ENCODE measurements at regions not wholly inside any gene's neighbourhood (a gene's known extent, or its start where the extent isn't known, plus 50 kb on each side); places are given as distances from the start of the nearest gene placed in this dataset.

DNA sequence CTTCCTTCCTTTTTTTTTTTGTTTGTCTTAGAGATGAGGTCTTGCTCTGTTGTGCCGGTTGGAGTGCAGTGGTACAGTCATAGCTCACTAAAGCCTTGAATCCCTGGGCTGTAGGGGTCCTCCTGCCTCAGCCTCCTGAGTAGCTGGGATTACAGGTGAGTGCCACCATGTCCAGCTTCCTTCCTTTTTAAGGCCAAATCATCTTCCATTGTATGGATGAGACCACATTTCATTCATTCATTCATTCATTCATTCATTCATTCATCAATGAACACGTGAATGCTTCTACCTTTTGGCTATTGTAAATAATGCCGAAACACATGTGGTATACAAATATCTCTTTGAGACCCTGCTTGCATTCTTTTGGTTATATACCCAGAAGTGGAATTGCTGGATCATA, 60.0 kb upstream of the BAIAP2L1 start:
- no peak overlapping the region for H3K18ac ChIP-seq (ENCODE audit: low read length)
- H3K4me3 ChIP-seq (ENCODE audit: low read length): no peak overlapping the region
- H3K56ac ChIP-seq (ENCODE audit: low read length): no peak overlapping the region
- no peak for DNase-seq
- H3K4me1 ChIP-seq (ENCODE audit: control insufficient read depth, low read depth, low read length): no peaks in the 10 kb centered on the region
- H3K79me1 ChIP-seq (ENCODE audit: low read length): no peaks in the 10 kb centered on the region
- H3K27ac ChIP-seq (ENCODE audit: low read depth, low read length): no peak overlapping the region
- H3K27me3 ChIP-seq (ENCODE audit: insufficient read depth, low read length, poor library complexity): no peaks in the 10 kb centered on the region
- WGBS (ENCODE audit: extremely low coverage, insufficient coverage, low lambda C conversion rate): no CpG with 5 or more reads among the region's 3 CpGs
- H3K4me2 ChIP-seq (ENCODE audit: low read length): no peak overlapping the region
- H3K4ac ChIP-seq (ENCODE audit: low read depth, low read length): no peak overlapping the region
- no peak overlapping the region for H3K9ac ChIP-seq (ENCODE audit: low read length)
- no peaks in the 10 kb centered on the region for H3K36me3 ChIP-seq (ENCODE audit: control insufficient read depth, insufficient read depth, low read length)
- no peak overlapping the region for H2BK15ac ChIP-seq (replicated peaks; ENCODE audit: low read depth)
- no peak overlapping the region for H2BK120ac ChIP-seq (ENCODE audit: low read depth, low read length)
- no peak overlapping the region for H4K5ac ChIP-seq (ENCODE audit: low read length)
- no peak overlapping the region for H3K23ac ChIP-seq (ENCODE audit: low read length)
- H3K79me2 ChIP-seq (ENCODE audit: control insufficient read depth, insufficient read depth, low read length): no peaks in the 10 kb centered on the region
- H2BK5ac ChIP-seq (ENCODE audit: low read length): no peak overlapping the region
- no peak overlapping the region for H4K8ac ChIP-seq (ENCODE audit: low read depth, low read length)
- H2AK5ac ChIP-seq (ENCODE audit: low read length): no peak overlapping the region

DNA sequence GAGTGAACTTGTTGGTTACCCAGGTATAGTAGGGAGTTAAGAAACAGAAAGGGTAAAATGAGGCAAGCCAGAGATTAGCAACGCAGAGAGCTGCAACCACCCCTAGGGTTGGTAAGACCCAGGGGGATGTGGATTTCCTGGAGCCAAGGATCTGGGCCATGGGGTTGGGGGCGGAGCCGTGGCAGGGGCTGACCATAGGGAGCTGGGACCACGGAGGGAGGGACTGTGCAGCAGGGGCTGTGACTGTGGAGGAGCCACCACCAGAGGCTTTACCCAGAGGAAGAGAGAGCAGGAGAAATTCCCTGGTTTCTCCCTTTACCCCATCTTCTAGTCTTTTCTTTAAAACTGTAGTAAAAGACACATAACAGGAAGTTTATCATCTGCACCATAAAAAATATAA, 58.6 kb upstream of the BAIAP2L1 start:
- no peak overlapping the region for H3K56ac ChIP-seq (ENCODE audit: low read length)
- H3K4me3 ChIP-seq (ENCODE audit: low read length): no peak overlapping the region
- no peak overlapping the region for H4K5ac ChIP-seq (ENCODE audit: low read length)
- no peaks in the 10 kb centered on the region for H3K4me1 ChIP-seq (ENCODE audit: control insufficient read depth, low read depth, low read length)
- no peak overlapping the region for H3K9ac ChIP-seq (ENCODE audit: low read length)
- H2BK15ac ChIP-seq (replicated peaks; ENCODE audit: low read depth): no peak overlapping the region
- H3K36me3 ChIP-seq (ENCODE audit: control insufficient read depth, insufficient read depth, low read length): no peaks in the 10 kb centered on the region
- no peak overlapping the region for H3K18ac ChIP-seq (ENCODE audit: low read length)
- no peaks in the 10 kb centered on the region for H3K79me2 ChIP-seq (ENCODE audit: control insufficient read depth, insufficient read depth, low read length)
- no peak overlapping the region for H2BK120ac ChIP-seq (ENCODE audit: low read depth, low read length)
- H3K27me3 ChIP-seq (ENCODE audit: insufficient read depth, low read length, poor library complexity): no peaks in the 10 kb centered on the region
- H2BK5ac ChIP-seq (ENCODE audit: low read length): no peak overlapping the region
- H3K79me1 ChIP-seq (ENCODE audit: low read length): no peaks in the 10 kb centered on the region
- H4K8ac ChIP-seq (ENCODE audit: low read depth, low read length): no peak overlapping the region
- no CpG with 5 or more reads among the region's 4 CpGs for WGBS (ENCODE audit: extremely low coverage, insufficient coverage, low lambda C conversion rate)
- H3K4ac ChIP-seq (ENCODE audit: low read depth, low read length): no peak overlapping the region
- H3K27ac ChIP-seq (ENCODE audit: low read depth, low read length): no peak overlapping the region
- no peak overlapping the region for H2AK5ac ChIP-seq (ENCODE audit: low read length)
- no peak overlapping the region for H3K23ac ChIP-seq (ENCODE audit: low read length)
- no peak for DNase-seq
- H3K4me2 ChIP-seq (ENCODE audit: low read length): no peak overlapping the region

DNA sequence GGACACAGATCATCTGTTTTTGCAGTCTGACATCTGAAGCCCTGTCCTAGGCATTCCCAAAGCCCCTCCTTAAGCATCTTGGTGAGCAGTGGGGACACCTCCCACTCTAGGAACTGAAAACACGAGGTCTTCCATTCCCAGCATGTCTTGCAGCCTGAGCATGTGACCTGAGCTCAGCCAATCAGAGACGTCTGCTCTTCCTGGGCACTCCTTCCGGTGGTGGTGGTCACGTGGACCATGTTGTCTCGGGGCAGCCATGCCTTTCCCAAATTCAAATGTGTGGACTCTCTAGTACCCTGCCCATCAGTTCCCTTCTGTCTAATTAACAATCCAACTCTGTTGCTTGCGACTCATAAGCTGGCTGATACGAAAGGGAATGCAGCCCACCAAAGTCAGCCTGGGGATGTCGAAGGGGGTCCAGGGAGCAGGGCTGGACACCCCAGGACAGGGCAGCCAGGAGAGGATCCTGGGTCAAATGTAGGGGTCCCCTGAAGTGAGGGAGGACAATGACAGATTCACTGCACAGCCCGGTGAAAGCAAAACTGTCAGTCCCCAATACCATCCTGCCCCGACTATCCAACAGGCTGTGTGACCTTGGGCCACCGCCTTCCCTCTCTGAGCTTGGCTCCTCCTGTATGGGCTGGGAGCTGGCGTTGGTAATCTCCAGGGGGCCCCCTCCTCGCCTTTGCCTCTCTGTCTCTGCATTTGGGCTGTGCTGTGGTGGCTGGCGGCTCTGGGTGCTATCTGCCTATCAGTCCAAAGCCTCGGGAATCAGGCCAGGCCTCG, 57.4 kb upstream of the BAIAP2L1 start:
- Histone ChIP-seq H3K4me2 (ENCODE audit: low read length) (no peak overlapping the region), H3K4me3 (ENCODE audit: low read length) (no peak overlapping the region), H3K36me3 (ENCODE audit: control insufficient read depth, insufficient read depth, low read length) (no peaks in the 10 kb centered on the region), H3K4ac (ENCODE audit: low read depth, low read length) (no peak overlapping the region), H3K4me1 (ENCODE audit: control insufficient read depth, low read depth, low read length) (no peaks in the 10 kb centered on the region), H2BK5ac (ENCODE audit: low read length) (no peak overlapping the region), H4K5ac (ENCODE audit: low read length) (no peak overlapping the region), H3K79me2 (ENCODE audit: control insufficient read depth, insufficient read depth, low read length) (no peaks in the 10 kb centered on the region), H3K79me1 (ENCODE audit: low read length) (no peaks in the 10 kb centered on the region), H3K27me3 (ENCODE audit: insufficient read depth, low read length, poor library complexity) (no peaks in the 10 kb centered on the region), H4K8ac (ENCODE audit: low read depth, low read length) (no peak overlapping the region), H3K56ac (ENCODE audit: low read length) (no peak overlapping the region), H2BK15ac (replicated peaks; ENCODE audit: low read depth) (no peak overlapping the region), H3K9ac (ENCODE audit: low read length) (no peak overlapping the region), H2BK120ac (ENCODE audit: low read depth, low read length) (no peak overlapping the region), H2AK5ac (ENCODE audit: low read length) (no peak overlapping the region), H3K23ac (ENCODE audit: low read length) (no peak overlapping the region), H3K18ac (ENCODE audit: low read length) (no peak overlapping the region), H3K27ac (ENCODE audit: low read depth, low read length) (no peak overlapping the region)
- no CpG with 5 or more reads among the region's 16 CpGs for WGBS (ENCODE audit: extremely low coverage, insufficient coverage, low lambda C conversion rate)
- DNase-seq: no peak

DNA sequence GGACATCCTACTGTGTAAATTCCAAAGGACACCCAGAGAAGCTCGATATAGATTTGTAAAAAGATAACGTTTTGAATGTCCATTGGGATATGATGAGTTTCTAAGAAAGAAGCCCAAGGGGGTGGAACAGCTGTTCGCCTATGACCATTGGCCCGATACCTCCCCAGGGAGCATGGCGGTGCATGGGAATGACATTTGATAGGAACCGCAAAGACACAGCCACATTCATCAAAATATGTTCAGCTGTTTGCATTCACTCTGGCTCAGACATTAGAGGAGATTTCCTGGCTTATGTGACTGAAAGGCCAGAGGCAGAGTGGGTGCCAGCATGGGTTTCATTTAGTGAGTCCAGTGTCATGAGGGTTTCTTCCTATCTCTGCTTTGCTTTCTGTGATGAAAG, 56.0 kb upstream of the BAIAP2L1 start:
- no peak overlapping the region for H2BK120ac ChIP-seq (ENCODE audit: low read depth, low read length)
- no peaks in the 10 kb centered on the region for H3K79me2 ChIP-seq (ENCODE audit: control insufficient read depth, insufficient read depth, low read length)
- no peak overlapping the region for H3K23ac ChIP-seq (ENCODE audit: low read length)
- H3K18ac ChIP-seq (ENCODE audit: low read length): no peak overlapping the region
- H3K27me3 ChIP-seq (ENCODE audit: insufficient read depth, low read length, poor library complexity): no peaks in the 10 kb centered on the region
- H3K36me3 ChIP-seq (ENCODE audit: control insufficient read depth, insufficient read depth, low read length): no peaks in the 10 kb centered on the region
- H4K5ac ChIP-seq (ENCODE audit: low read length): no peak overlapping the region
- no peak overlapping the region for H2BK5ac ChIP-seq (ENCODE audit: low read length)
- no peak overlapping the region for H3K56ac ChIP-seq (ENCODE audit: low read length)
- H2AK5ac ChIP-seq (ENCODE audit: low read length): no peak overlapping the region
- H3K4ac ChIP-seq (ENCODE audit: low read depth, low read length): no peak overlapping the region
- no peak for DNase-seq
- no peak overlapping the region for H4K8ac ChIP-seq (ENCODE audit: low read depth, low read length)
- H3K9ac ChIP-seq (ENCODE audit: low read length): no peak overlapping the region
- H3K79me1 ChIP-seq (ENCODE audit: low read length): no peaks in the 10 kb centered on the region
- no peaks in the 10 kb centered on the region for H3K4me1 ChIP-seq (ENCODE audit: control insufficient read depth, low read depth, low read length)
- H3K27ac ChIP-seq (ENCODE audit: low read depth, low read length): no peak overlapping the region
- WGBS (ENCODE audit: extremely low coverage, insufficient coverage, low lambda C conversion rate): no CpG with 5 or more reads among the region's 6 CpGs
- H3K4me2 ChIP-seq (ENCODE audit: low read length): no peak overlapping the region
- H2BK15ac ChIP-seq (replicated peaks; ENCODE audit: low read depth): no peak overlapping the region
- H3K4me3 ChIP-seq (ENCODE audit: low read length): no peak overlapping the region

DNA sequence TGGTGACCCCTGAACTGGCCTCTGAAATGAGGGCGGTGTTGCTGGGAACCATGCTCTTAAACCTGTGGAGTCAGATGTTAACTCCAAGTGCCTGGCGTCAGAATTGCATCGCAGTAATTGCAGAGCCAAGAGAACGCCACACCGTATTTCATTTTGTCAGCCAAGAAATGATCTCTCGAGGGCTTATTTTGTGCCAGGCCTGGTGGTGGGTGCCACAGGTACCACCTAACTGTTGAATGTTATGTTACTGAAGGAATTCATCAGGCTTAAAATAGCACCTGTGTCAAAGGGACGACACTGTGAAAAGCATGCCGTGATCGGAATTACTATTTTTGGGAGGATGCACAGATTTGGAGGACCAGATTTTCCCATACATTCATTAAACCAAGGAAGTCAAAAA, 51.9 kb upstream of the BAIAP2L1 start:
- Histone ChIP-seq H2BK15ac (replicated peaks; ENCODE audit: low read depth) (no peak overlapping the region), H2AK5ac (ENCODE audit: low read length) (no peak overlapping the region), H2BK5ac (ENCODE audit: low read length) (no peak overlapping the region), H3K79me1 (ENCODE audit: low read length) (no peaks in the 10 kb centered on the region), H3K23ac (ENCODE audit: low read length) (no peak overlapping the region), H2BK120ac (ENCODE audit: low read depth, low read length) (no peak overlapping the region), H3K56ac (ENCODE audit: low read length) (no peak overlapping the region), H3K4ac (ENCODE audit: low read depth, low read length) (no peak overlapping the region), H4K5ac (ENCODE audit: low read length) (no peak overlapping the region), H3K4me3 (ENCODE audit: low read length) (no peak overlapping the region), H3K36me3 (ENCODE audit: control insufficient read depth, insufficient read depth, low read length) (no peaks in the 10 kb centered on the region), H3K79me2 (ENCODE audit: control insufficient read depth, insufficient read depth, low read length) (no peaks in the 10 kb centered on the region), H3K9ac (ENCODE audit: low read length) (no peak overlapping the region), H3K4me1 (ENCODE audit: control insufficient read depth, low read depth, low read length) (no peaks in the 10 kb centered on the region), H3K18ac (ENCODE audit: low read length) (no peak overlapping the region), H4K8ac (ENCODE audit: low read depth, low read length) (no peak overlapping the region), H3K27ac (ENCODE audit: low read depth, low read length) (no peak overlapping the region), H3K4me2 (ENCODE audit: low read length) (no peak overlapping the region), H3K27me3 (ENCODE audit: insufficient read depth, low read length, poor library complexity) (no peaks in the 10 kb centered on the region)
- no CpG with 5 or more reads among the region's 9 CpGs for WGBS (ENCODE audit: extremely low coverage, insufficient coverage, low lambda C conversion rate)
- no peak for DNase-seq
